HUES6 (cell line): ENCODE measurements at regions not wholly inside any gene's neighbourhood (a gene's known extent, or its start where the extent isn't known, plus 50 kb on each side); places are given as distances from the start of the nearest gene placed in this dataset.
"Not testable (repeated sequence)": the region's sequence is repeated elsewhere in the genome, so short reads cannot be mapped to it uniquely, and the experiment has no call there.

Source experiments
- H3K27ac ChIP-seq: 2 replicates; pipeline ENCODE4 v1.7.0; 2013; ENCODE audit warnings: low read depth, mild to moderate bottlenecking, low read length, inconsistent platforms
- H3K27me3 ChIP-seq: 2 replicates; pipeline ENCODE4 v1.6.1; 2013; ENCODE audit warnings: low read length; ENCODE audit not compliant: control insufficient read depth, insufficient read depth
- H3K36me3 ChIP-seq: 2 replicates; pipeline ENCODE4 v1.6.1; 2013; ENCODE audit warnings: low read length; ENCODE audit not compliant: control insufficient read depth, insufficient read depth
- H3K4me1 ChIP-seq: 2 replicates; pipeline ENCODE4 v1.6.1; 2013; ENCODE audit warnings: low read length; ENCODE audit not compliant: control insufficient read depth, insufficient read depth
- H3K4me3 ChIP-seq: 2 replicates; pipeline ENCODE4 v1.5.1; 2013; ENCODE audit warnings: low read depth, low read length
- H3K9ac ChIP-seq: one replicate; pipeline ENCODE4 v1.6.1; 2013; ENCODE audit warnings: mild to moderate bottlenecking, low read length
- H3K9me3 ChIP-seq: 2 replicates; pipeline ENCODE4 v1.6.1; 2013; ENCODE audit warnings: low read depth, low read length; ENCODE audit not compliant: control insufficient read depth, insufficient read depth

- not testable (repeated sequence) for H3K27me3 ChIP-seq, H3K4me1 ChIP-seq, H3K9ac ChIP-seq, H3K27ac ChIP-seq, H3K36me3 ChIP-seq, H3K4me3 ChIP-seq
- peaks cover 13% of the 10 kb centered on the region for H3K9me3 ChIP-seq
Observed at GRCh38 chr21:9040406-9040805, 1481.0 kb upstream of the TPTE start.

GRCh38 chr21:9041175-9041948, 1480.0 kb upstream of the TPTE start:
- not testable (repeated sequence) for H3K27me3 ChIP-seq, H3K4me1 ChIP-seq, H3K36me3 ChIP-seq, H3K9me3 ChIP-seq, H3K27ac ChIP-seq, H3K4me3 ChIP-seq, H3K9ac ChIP-seq

- not testable (repeated sequence) for H3K4me3 ChIP-seq, H3K9me3 ChIP-seq, H3K36me3 ChIP-seq, H3K27ac ChIP-seq, H3K27me3 ChIP-seq, H3K4me1 ChIP-seq, H3K9ac ChIP-seq
Observed at GRCh38 chr21:9043089-9043488, 1478.3 kb upstream of the TPTE start.

- H3K27me3 ChIP-seq, H3K9ac ChIP-seq, H3K9me3 ChIP-seq, H3K4me3 ChIP-seq, H3K36me3 ChIP-seq, H3K27ac ChIP-seq, H3K4me1 ChIP-seq: not testable (repeated sequence)
Observed at GRCh38 chr21:9046870-9047269, 1474.5 kb upstream of the TPTE start.

- H3K4me1 ChIP-seq, H3K27ac ChIP-seq, H3K9me3 ChIP-seq, H3K27me3 ChIP-seq, H3K9ac ChIP-seq, H3K36me3 ChIP-seq, H3K4me3 ChIP-seq: not testable (repeated sequence)
Observed at GRCh38 chr21:9067515-9067914, 1453.9 kb upstream of the TPTE start.

GRCh38 chr21:9068622-9069021, 1452.8 kb upstream of the TPTE start:
- not testable (repeated sequence) for H3K36me3 ChIP-seq, H3K4me1 ChIP-seq, H3K9ac ChIP-seq, H3K27ac ChIP-seq, H3K27me3 ChIP-seq, H3K9me3 ChIP-seq, H3K4me3 ChIP-seq

GRCh38 chr21:9070703-9071102, 1450.7 kb upstream of the TPTE start:
- not testable (repeated sequence) for H3K4me1 ChIP-seq, H3K9ac ChIP-seq, H3K36me3 ChIP-seq, H3K4me3 ChIP-seq, H3K27ac ChIP-seq, H3K27me3 ChIP-seq, H3K9me3 ChIP-seq

- not testable (repeated sequence) for H3K4me3 ChIP-seq, H3K36me3 ChIP-seq, H3K27me3 ChIP-seq, H3K27ac ChIP-seq, H3K9me3 ChIP-seq, H3K4me1 ChIP-seq, H3K9ac ChIP-seq
Observed at GRCh38 chr21:9073010-9073409, 1448.4 kb upstream of the TPTE start.

GRCh38 chr21:9074772-9075171, 1446.6 kb upstream of the TPTE start:
- not testable (repeated sequence) for H3K36me3 ChIP-seq, H3K27ac ChIP-seq, H3K9me3 ChIP-seq

GRCh38 chr21:9083091-9083826, 1438.1 kb upstream of the TPTE start:
- not testable (repeated sequence) for H3K9ac ChIP-seq, H3K27ac ChIP-seq, H3K27me3 ChIP-seq, H3K4me3 ChIP-seq, H3K9me3 ChIP-seq, H3K36me3 ChIP-seq, H3K4me1 ChIP-seq

More at GRCh38 chr21:9074772-9075171, 1446.6 kb upstream of the TPTE start:
- not testable (repeated sequence) for H3K9ac ChIP-seq, H3K27me3 ChIP-seq, H3K4me1 ChIP-seq, H3K4me3 ChIP-seq

GRCh38 chr21:9086299-9086698, 1435.1 kb upstream of the TPTE start:
- H3K9ac ChIP-seq, H3K4me1 ChIP-seq, H3K36me3 ChIP-seq, H3K4me3 ChIP-seq, H3K27me3 ChIP-seq, H3K27ac ChIP-seq, H3K9me3 ChIP-seq: not testable (repeated sequence)
